ENCODE measurements at regions not wholly inside any gene's neighbourhood (a gene's known extent, or its start where the extent isn't known, plus 50 kb on each side); places are given as distances from the start of the nearest gene placed in this dataset.

- intact Hi-C loops (cut with DNase I): no loop called here
- Histone ChIP-seq H3K9me3 (no peaks in the 10 kb centered on the region), H3K36me3 (no peaks in the 10 kb centered on the region), H3K4me1 (no peaks in the 10 kb centered on the region), H3K27ac (no peak overlapping the region), H3K4me3 (no peak overlapping the region), H3K27me3 (ENCODE audit: low read depth) (no peaks in the 10 kb centered on the region)
- TF ChIP-seq CTCF (IDR thresholded peaks at IDR 0.05): no peak
- DNase-seq (no peak), ATAC-seq (no peak)
Observed at GRCh38 chr6:153842491-153842890, 196.5 kb upstream of the OPRM1 start.

GRCh38 chr6:153840039-153840850 lies 198.8 kb upstream of the OPRM1 start:
- Histone ChIP-seq H3K27me3 (ENCODE audit: low read depth) (no peaks in the 10 kb centered on the region), H3K9me3 (no peaks in the 10 kb centered on the region), H3K27ac (no peak overlapping the region), H3K4me3 (no peak overlapping the region), H3K36me3 (no peaks in the 10 kb centered on the region), H3K4me1 (no peaks in the 10 kb centered on the region)
- no peak for TF ChIP-seq CTCF (IDR thresholded peaks at IDR 0.05)
- intact Hi-C loops (cut with DNase I): no loop called here
- DNase-seq (no peak), ATAC-seq (no peak)

- no peak for DNase-seq
- intact Hi-C loops (cut with DNase I): no loop called here
- Histone ChIP-seq H3K4me1 (no peaks in the 10 kb centered on the region), H3K27ac (no peak overlapping the region), H3K27me3 (ENCODE audit: low read depth) (no peaks in the 10 kb centered on the region), H3K4me3 (no peak overlapping the region), H3K36me3 (no peaks in the 10 kb centered on the region), H3K9me3 (no peaks in the 10 kb centered on the region)
- no peak for ATAC-seq
- no peak for TF ChIP-seq CTCF (IDR thresholded peaks at IDR 0.05)
Observed at GRCh38 chr6:153832543-153832942, 206.5 kb upstream of the OPRM1 start.

GRCh38 chr6:153831350-153832078 lies 207.5 kb upstream of the OPRM1 start:
- H3K4me1 ChIP-seq: no peaks in the 10 kb centered on the region
- H3K27ac ChIP-seq: no peak overlapping the region
- TF ChIP-seq CTCF (IDR thresholded peaks at IDR 0.05): no peak
- ATAC-seq (no peak), DNase-seq (no peak)
- no peak overlapping the region for H3K4me3 ChIP-seq
- intact Hi-C loops (cut with DNase I): no loop called here
- H3K9me3 ChIP-seq: no peaks in the 10 kb centered on the region
- H3K36me3 ChIP-seq: no peaks in the 10 kb centered on the region
- H3K27me3 ChIP-seq (ENCODE audit: low read depth): no peaks in the 10 kb centered on the region

DNA sequence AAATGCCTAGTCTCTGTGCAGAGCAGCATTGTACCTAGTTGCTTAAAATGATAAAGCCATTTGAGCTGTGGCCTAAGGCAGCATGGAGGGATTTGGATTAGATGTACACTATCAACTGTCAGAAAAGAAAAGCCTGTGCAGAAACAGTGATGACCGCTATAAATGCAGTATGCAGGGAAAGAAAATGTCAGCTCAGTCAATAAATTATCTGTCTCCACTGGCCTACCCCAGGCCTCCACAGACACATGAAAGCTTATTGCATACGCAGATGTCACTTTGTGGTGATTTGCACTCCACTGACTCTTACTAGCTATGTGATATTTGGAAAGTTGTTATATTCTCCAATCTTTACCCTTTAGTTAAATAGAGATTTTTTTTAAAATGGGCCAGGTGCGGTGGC lies 221.9 kb upstream of the OPRM1 start:
- DNase-seq (no peak), ATAC-seq (no peak)
- Histone ChIP-seq H3K9me3 (peaks cover 7% of the 10 kb centered on the region), H3K36me3 (no peaks in the 10 kb centered on the region), H3K4me3 (no peak overlapping the region), H3K4me1 (no peaks in the 10 kb centered on the region), H3K27ac (no peak overlapping the region), H3K27me3 (ENCODE audit: low read depth) (no peaks in the 10 kb centered on the region)
- intact Hi-C loops (cut with DNase I): no loop called here
- no peak for TF ChIP-seq CTCF (IDR thresholded peaks at IDR 0.05)
